A549 (cell line): ENCODE measurements at regions not wholly inside any gene's neighbourhood (a gene's known extent, or its start where the extent isn't known, plus 50 kb on each side); places are given as distances from the start of the nearest gene placed in this dataset.

Experiments used
- ATAC-seq, 2 experiments: fragments of 200-7000 bp in 1 of 2; fragments of >200 bp in 1 of 2; cut with Nextera tagmentation in 1 of 2; cut with Tn5 transposase in 1 of 2; 3 replicates each; pipeline versions ENCODE4 v1.8.0 to v1.9.1; 2018 to 2020; ENCODE audit warnings: mild to moderate bottlenecking in 1 of 2, moderate library complexity in 1 of 2
- CTCF ChIA-PET: fragments of 300-600 bp; sonication (Branson Sonifier 250); formaldehyde crosslinking; extraction: SDS; loops from one replicate; lab custom pipeline; 2021; ENCODE audit warnings: antibody characterized with exemption, inconsistent platforms; lab: Yijun Ruan, JAX
- POLR2A ChIA-PET: fragments of 350-600 bp; formaldehyde crosslinking; extraction: SDS; loops from one replicate; lab custom pipeline; 2021; ENCODE audit warnings: antibody characterized with exemption, inconsistent platforms; lab: Yijun Ruan, JAX
- DNase-seq, 2 experiments: peaks; one replicate each; pipeline versions ENCODE4 v3.0.0 to v3.0.0-alpha.2; 2011 to 2016; ENCODE audit warnings: low read depth in 1 of 2, low spot score in 1 of 2
- FAIRE-seq: peaks from 2 replicates; lab custom pipeline; 2011; peaks lifted over from hg19 to GRCh38; lab: Jason Lieb, UNC
- H3K27ac ChIP-seq, 2 experiments: fragments of >200 bp; sonication (Bioruptor Twin); formaldehyde crosslinking; 3 replicates each; pipeline ENCODE4 v1.5.1; 2016 to 2017
- H3K4me1 ChIP-seq: fragments of >200 bp; sonication (Bioruptor Twin); formaldehyde crosslinking; 3 replicates; pipeline ENCODE4 v1.6.1; 2016
- H3K4me2 ChIP-seq: fragments of >200 bp; sonication (Bioruptor Twin); formaldehyde crosslinking; 3 replicates; pipeline ENCODE4 v1.6.1; 2016
- H3K4me3 ChIP-seq: fragments of >200 bp; sonication (Bioruptor Twin); formaldehyde crosslinking; 3 replicates; pipeline ENCODE4 v1.5.1; 2016
- H3K9me3 ChIP-seq: fragments of >200 bp; sonication (Bioruptor Twin); formaldehyde crosslinking; 3 replicates; pipeline ENCODE4 v1.6.1; 2016
- ATOH8 ChIP-seq: fragments of 250-450 bp; sonication (Bioruptor Pico); IDR thresholded peaks from 2 replicates; pipeline ENCODE4 v1.5.0; 2020; ENCODE audit warnings: low read depth, mild to moderate bottlenecking, moderate library complexity
- CBX2 ChIP-seq: fragments of 200-600 bp; sonication (generic); IDR thresholded peaks from 2 replicates; pipeline ENCODE4 v1.6.1; 2016; ENCODE audit warnings: low read depth, mild to moderate bottlenecking, borderline replicate concordance
- CEBPB ChIP-seq, 2 experiments: fragments of >200 bp in 1 of 2; sonication (Bioruptor Twin) in 1 of 2; formaldehyde crosslinking in 1 of 2; IDR thresholded peaks; 2 replicates each; pipeline ENCODE4 v1.6.1; 2012 to 2016
- CHD4 ChIP-seq: fragments of 200-600 bp; sonication (generic); IDR thresholded peaks from 2 replicates; pipeline ENCODE4 v1.6.1; 2016; ENCODE audit warnings: antibody characterized with exemption, mild to moderate bottlenecking, borderline replicate concordance
- CTCF ChIP-seq: fragments of >200 bp; sonication (Bioruptor Twin); formaldehyde crosslinking; IDR thresholded peaks from 3 replicates; pipeline ENCODE4 v1.5.1; 2016
- ELK1 ChIP-seq: fragments of 150-350 bp; IDR thresholded peaks from 2 replicates; pipeline ENCODE4 v1.6.1; 2014; ENCODE audit warnings: low read depth, mild to moderate bottlenecking, low read length
- FOSB ChIP-seq: fragments of 250-450 bp; sonication (Bioruptor Pico); IDR thresholded peaks from 2 replicates; pipeline ENCODE4 v1.5.0; 2020; ENCODE audit warnings: mild to moderate bottlenecking, moderate library complexity
- HES2 ChIP-seq: fragments of >200 bp; sonication (Bioruptor Twin); formaldehyde crosslinking; IDR thresholded peaks from 2 replicates; pipeline ENCODE4 v1.6.1; 2016
- HEYL ChIP-seq: fragments of 250-450 bp; sonication (Bioruptor Pico); IDR thresholded peaks from 2 replicates; pipeline ENCODE4 v1.8.0; 2021; ENCODE audit warnings: mild to moderate bottlenecking, moderate library complexity
- HOXB13 ChIP-seq: fragments of 250-450 bp; sonication (Bioruptor Pico); IDR thresholded peaks from 2 replicates; pipeline ENCODE4 v1.5.0; 2020; ENCODE audit warnings: low read depth, mild to moderate bottlenecking, moderate library complexity
- KDM1A ChIP-seq: fragments of 200-600 bp; sonication (generic); IDR thresholded peaks from 2 replicates; pipeline ENCODE4 v1.6.1; 2016; ENCODE audit warnings: low read depth, mild to moderate bottlenecking
- MAFK ChIP-seq: fragments of 450-650 bp; IDR thresholded peaks from 2 replicates; pipeline ENCODE4 v1.6.1; 2014; ENCODE audit not compliant: partially characterized antibody
- MYC ChIP-seq: IDR thresholded peaks from 2 replicates; pipeline ENCODE4 v1.6.1; 2012; ENCODE audit warnings: mild to moderate bottlenecking, inconsistent platforms, low read length, improper control_type of control experiment, borderline replicate concordance
- NFE2L2 ChIP-seq: fragments of 150-350 bp; conservative IDR thresholded peaks from 2 replicates; pipeline ENCODE4 v1.6.1; 2014; ENCODE audit warnings: low read length
- PBX3 ChIP-seq: IDR thresholded peaks from 2 replicates; pipeline ENCODE4 v1.6.1; 2012
- RFX5 ChIP-seq: fragments of 450-650 bp; IDR thresholded peaks from 2 replicates; pipeline ENCODE4 v1.7.1; 2014; ENCODE audit warnings: antibody characterized with exemption, mild to moderate bottlenecking, moderate library complexity
- SMC3 ChIP-seq: fragments of >200 bp; sonication (Bioruptor Twin); formaldehyde crosslinking; IDR thresholded peaks from 3 replicates; pipeline ENCODE4 v1.6.1; 2018; ENCODE audit warnings: inconsistent platforms
- SREBF2 ChIP-seq: fragments of 450-650 bp; IDR thresholded peaks from 2 replicates; pipeline ENCODE4 v1.6.1; 2014; ENCODE audit warnings: mild to moderate bottlenecking, moderate library complexity
- TFCP2L1 ChIP-seq: fragments of 250-450 bp; sonication (Bioruptor Pico); IDR thresholded peaks from 2 replicates; pipeline ENCODE4 v1.5.0; 2021; ENCODE audit warnings: mild to moderate bottlenecking
- TP53 ChIP-seq: fragments of 250-450 bp; sonication (Bioruptor Pico); IDR thresholded peaks from 2 replicates; pipeline ENCODE4 v1.5.0; 2021; ENCODE audit warnings: mild to moderate bottlenecking, moderate library complexity
- USF2 ChIP-seq: fragments of 450-650 bp; IDR thresholded peaks from 2 replicates; pipeline ENCODE4 v1.6.1; 2014; ENCODE audit warnings: antibody characterized with exemption
- ZFP36 ChIP-seq: fragments of 450-650 bp; IDR thresholded peaks from 2 replicates; pipeline ENCODE4 v1.6.1; 2014; ENCODE audit warnings: borderline replicate concordance; ENCODE audit not compliant: partially characterized antibody
- WGBS: methylation state at CpG from one replicate; pipeline ENCODE4 v1.1.6; 2017; ENCODE audit errors: missing lambda C conversion rate; 5-methylcytosine and 5-hydroxymethylcytosine counted together

- Histone ChIP-seq H3K4me2 (no peak overlapping the region), H3K4me3 (no peak overlapping the region), H3K4me1 (no peaks in the 10 kb centered on the region)
- FAIRE-seq = no peak
- TF ChIP-seq PBX3 (no peak), FOSB (CRISPR knock-in tag) (no peak), SMC3 (no peak), TP53 (CRISPR knock-in tag) (no peak), ZFP36 (no peak), HEYL (no peak), MAFK (no peak), NFE2L2 (no peak)
- TF ChIP-seq, all 56 proteins: peak for 0
- Histone ChIP-seq H3K27ac (no peak overlapping the region), H3K9me3 (no peaks in the 10 kb centered on the region)
- DNase-seq (no peak), ATAC-seq (no peak)
- WGBS = 37% methylated on average over 4 of the region's 4 CpGs
- CTCF ChIA-PET = interaction anchor here (1.3 kb wide), 1 partner anchor 9 kb away, joined by 4 read pairs; no protein-coding TSS in a partner anchor
- POLR2A ChIA-PET = no interaction called here
Observed at GRCh38 chr4:81904121-81904520, 432.4 kb upstream of the RASGEF1B start.

- POLR2A ChIA-PET = no interaction called here
- DNase-seq = no peak
- CTCF ChIA-PET = no interaction called here
- no peak for FAIRE-seq
- 56% methylated on average over 2 of the region's 2 CpGs for WGBS
- TF ChIP-seq KDM1A = no peak
- TF ChIP-seq, all 56 proteins: peak for 0
- Histone ChIP-seq H3K4me1 (no peaks in the 10 kb centered on the region), H3K9me3 (no peaks in the 10 kb centered on the region), H3K4me2 (no peak overlapping the region), H3K27ac (no peak overlapping the region), H3K4me3 (no peak overlapping the region)
- no peak for ATAC-seq
Observed at GRCh38 chr4:81903212-81903611, 431.5 kb upstream of the RASGEF1B start.

GRCh38 chr4:81898862-81899504 is 427.3 kb upstream of the RASGEF1B start:
- DNase-seq = no peak
- Histone ChIP-seq H3K4me3 (no peak overlapping the region), H3K9me3 (no peaks in the 10 kb centered on the region), H3K27ac (no peak overlapping the region), H3K4me1 (no peaks in the 10 kb centered on the region), H3K4me2 (no peak overlapping the region)
- no peak for FAIRE-seq
- ATAC-seq = no peak
- CTCF ChIA-PET = no interaction called here
- no peak for TF ChIP-seq HOXB13 (CRISPR knock-in tag)
- no peak for TF ChIP-seq SREBF2
- no peak for TF ChIP-seq FOSB (CRISPR knock-in tag)
- TF ChIP-seq RFX5 = no peak
- TF ChIP-seq TFCP2L1 (CRISPR knock-in tag) = no peak
- TF ChIP-seq MYC = no peak
- no peak for TF ChIP-seq SMC3
- no peak for TF ChIP-seq ZFP36
- TF ChIP-seq CBX2 = no peak
- no peak for TF ChIP-seq ATOH8 (CRISPR knock-in tag)
- no peak for TF ChIP-seq CTCF
- TF ChIP-seq CHD4 = no peak
- no peak for TF ChIP-seq HES2
- TF ChIP-seq KDM1A = no peak
- TF ChIP-seq CEBPB (IDR thresholded peaks at IDR 0.05) = no peak
- TF ChIP-seq ELK1 = no peak
- no peak for TF ChIP-seq USF2
- POLR2A ChIA-PET = no interaction called here
- WGBS = 13% methylated on average over 4 of the region's 4 CpGs
